ENCODE measurements at regions not wholly inside any gene's neighbourhood (a gene's known extent, or its start where the extent isn't known, plus 50 kb on each side); places are given as distances from the start of the nearest gene placed in this dataset.

DNA sequence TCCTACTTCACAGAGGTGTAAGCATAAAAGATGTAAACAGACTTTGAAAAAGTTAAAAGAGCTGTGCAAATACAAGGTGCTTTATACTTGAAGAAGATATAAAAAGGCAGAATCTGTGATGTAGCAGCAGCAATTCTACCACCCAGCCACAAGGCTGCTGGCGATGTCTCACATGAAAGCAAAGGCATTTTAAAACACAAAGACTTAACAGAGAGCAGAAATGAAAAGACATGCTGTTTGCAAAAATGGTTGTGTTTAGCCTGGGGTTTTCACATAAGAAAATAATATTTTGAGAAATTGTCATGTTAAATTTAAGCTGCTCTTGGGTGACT is 85.5 kb upstream of the ZNF800 start:
- Histone ChIP-seq H2AFZ (ENCODE audit: low read depth, low read length) (no peak overlapping the region), H3K79me2 (ENCODE audit: control insufficient read depth, insufficient read depth, low read length) (no peaks in the 10 kb centered on the region), H3K9me1 (replicated peaks; ENCODE audit: control insufficient read depth, extremely low read depth, insufficient read depth, low read length) (no peaks in the 10 kb centered on the region), H3K9ac (replicated peaks; ENCODE audit: extremely low read depth, insufficient read depth, low read length) (no peak overlapping the region), H3K4me2 (ENCODE audit: insufficient read depth, low read length) (no peak overlapping the region), H4K20me1 (replicated peaks; ENCODE audit: control insufficient read depth, extremely low read depth, insufficient read depth, low read length) (no peaks in the 10 kb centered on the region), H3K27ac (ENCODE audit: insufficient read depth, low read depth, low read length) (no peak overlapping the region), H3K36me3 (ENCODE audit: control insufficient read depth in 2 of 2, extremely low read depth in 1 of 2, insufficient read depth in 2 of 2, low read length in 2 of 2) (no peaks in the 10 kb centered on the region), H3K27me3 (ENCODE audit: control insufficient read depth in 2 of 2, insufficient read depth in 2 of 2, low read length in 2 of 2) (no peaks in the 10 kb centered on the region), H3K9me3 (replicated peaks; ENCODE audit: control insufficient read depth, insufficient read depth, low read length) (no peaks in the 10 kb centered on the region), H3K4me1 (ENCODE audit: control insufficient read depth, extremely low read depth, insufficient read depth, low read length) (no peaks in the 10 kb centered on the region), H3K4me3 (replicated peaks in 1 of 3; ENCODE audit: insufficient read depth in 1 of 3, low read depth in 1 of 3, low read length in 3 of 3) (no peak overlapping the region)
- BruUV-seq (replicated peaks) = no TSS peak
- ChIA-PET POLR2A (no interaction called here), CTCF (no interaction called here)
- no peak for FAIRE-seq
- intact Hi-C loops (cut with micrococcal nuclease) = no loop called here
- TF ChIP-seq GATA2 (IDR thresholded peaks at IDR 0.05; ENCODE audit: insufficient read depth, insufficient read length, low read depth, low read length) = no peak
- TF ChIP-seq POLR2A (IDR thresholded peaks at IDR 0.05; ENCODE audit: low read depth, low read length) = no peak
- TF ChIP-seq, protein P1, sequence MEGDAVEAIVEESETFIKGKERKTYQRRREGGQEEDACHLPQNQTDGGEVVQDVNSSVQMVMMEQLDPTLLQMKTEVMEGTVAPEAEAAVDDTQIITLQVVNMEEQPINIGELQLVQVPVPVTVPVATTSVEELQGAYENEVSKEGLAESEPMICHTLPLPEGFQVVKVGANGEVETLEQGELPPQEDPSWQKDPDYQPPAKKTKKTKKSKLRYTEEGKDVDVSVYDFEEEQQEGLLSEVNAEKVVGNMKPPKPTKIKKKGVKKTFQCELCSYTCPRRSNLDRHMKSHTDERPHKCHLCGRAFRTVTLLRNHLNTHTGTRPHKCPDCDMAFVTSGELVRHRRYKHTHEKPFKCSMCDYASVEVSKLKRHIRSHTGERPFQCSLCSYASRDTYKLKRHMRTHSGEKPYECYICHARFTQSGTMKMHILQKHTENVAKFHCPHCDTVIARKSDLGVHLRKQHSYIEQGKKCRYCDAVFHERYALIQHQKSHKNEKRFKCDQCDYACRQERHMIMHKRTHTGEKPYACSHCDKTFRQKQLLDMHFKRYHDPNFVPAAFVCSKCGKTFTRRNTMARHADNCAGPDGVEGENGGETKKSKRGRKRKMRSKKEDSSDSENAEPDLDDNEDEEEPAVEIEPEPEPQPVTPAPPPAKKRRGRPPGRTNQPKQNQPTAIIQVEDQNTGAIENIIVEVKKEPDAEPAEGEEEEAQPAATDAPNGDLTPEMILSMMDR (IDR thresholded peaks at IDR 0.05; ENCODE audit: extremely low read depth in 1 of 2, insufficient read depth in 1 of 2, low read depth in 1 of 2, low read length in 2 of 2) = no peak
- no peak for TF ChIP-seq MYC (IDR thresholded peaks at IDR 0.05; ENCODE audit: low read depth, low read length)
- no peak for TF ChIP-seq POLR2AphosphoS5 (IDR thresholded peaks at IDR 0.05; ENCODE audit: insufficient read depth, low read depth, low read length)
- no peak for TF ChIP-seq MAX (IDR thresholded peaks at IDR 0.05; ENCODE audit: insufficient read depth, insufficient read length)
- no peak for TF ChIP-seq FOS (IDR thresholded peaks at IDR 0.05; ENCODE audit: borderline replicate concordance, insufficient read depth, low read length)
- TF ChIP-seq EZH2 (IDR thresholded peaks at IDR 0.05; ENCODE audit: borderline replicate concordance, low read depth, low read length, severe bottlenecking) = no peak
- TF ChIP-seq JUN (IDR thresholded peaks at IDR 0.05; ENCODE audit: borderline replicate concordance, insufficient read depth, insufficient read length, low read depth) = no peak
- no peak for DNase-seq (ENCODE audit: low read depth, low spot score)
- dilution Hi-C loops (cut with MboI; ENCODE audit: extremely low pct_ligation_motif_present, low sequenced_read_pairs) = no loop called here

Measured in endothelial cell of umbilical vein (primary cell).